RWPE2 (cell line): ENCODE measurements at regions not wholly inside any gene's neighbourhood (a gene's known extent, or its start where the extent isn't known, plus 50 kb on each side); places are given as distances from the start of the nearest gene placed in this dataset.
A peak's percentile ranks its signal among the peaks of the same experiment; 100 is the strongest.

ENCODE experiments used
- ATAC-seq: fragments of 200-7000 bp; cut with Tn5 transposase; 3 replicates; pipeline ENCODE4 v1.9.1; 2021; ENCODE audit warnings: low read depth
- DNase-seq: peaks from one replicate; pipeline ENCODE4 v3.0.0-alpha.2; 2020; ENCODE audit warnings: low spot score
- H3K27ac ChIP-seq: fragments of 450-650 bp; 2 replicates; pipeline ENCODE4 v1.5.1; 2017; ENCODE audit warnings: mild to moderate bottlenecking; ENCODE audit not compliant: poor library complexity, severe bottlenecking
- H3K27me3 ChIP-seq: fragments of 250-450 bp; sonication (Bioruptor Pico); 2 replicates; pipeline ENCODE4 v1.5.1; 2021; ENCODE audit warnings: mild to moderate bottlenecking, moderate library complexity; ENCODE audit not compliant: insufficient read depth, poor library complexity, severe bottlenecking
- H3K36me3 ChIP-seq: fragments of 250-450 bp; sonication (Bioruptor Pico); 2 replicates; pipeline ENCODE4 v1.5.1; 2020; ENCODE audit warnings: low read depth, mild to moderate bottlenecking, moderate library complexity
- H3K4me1 ChIP-seq: fragments of 250-450 bp; sonication (Bioruptor Pico); 2 replicates; pipeline ENCODE4 v1.5.1; 2021; ENCODE audit warnings: mild to moderate bottlenecking, moderate library complexity; ENCODE audit not compliant: insufficient read depth, poor library complexity, severe bottlenecking
- H3K4me3 ChIP-seq: fragments of 250-450 bp; sonication (Bioruptor Pico); 2 replicates; pipeline ENCODE4 v1.5.1; 2021; ENCODE audit warnings: mild to moderate bottlenecking, moderate library complexity; ENCODE audit not compliant: severe bottlenecking
- H3K9me3 ChIP-seq: fragments of 250-450 bp; sonication (Bioruptor Pico); 2 replicates; pipeline ENCODE4 v1.5.1; 2021; ENCODE audit warnings: mild to moderate bottlenecking, moderate library complexity; ENCODE audit not compliant: severe bottlenecking
- TF ChIP-seq, protein P1 (sequence below): fragments of 450-650 bp; IDR thresholded peaks from one replicate; pipeline ENCODE4 v1.5.1; 2017; ENCODE audit warnings: mild to moderate bottlenecking, moderate library complexity; ENCODE audit not compliant: poor library complexity, severe bottlenecking

DNA sequence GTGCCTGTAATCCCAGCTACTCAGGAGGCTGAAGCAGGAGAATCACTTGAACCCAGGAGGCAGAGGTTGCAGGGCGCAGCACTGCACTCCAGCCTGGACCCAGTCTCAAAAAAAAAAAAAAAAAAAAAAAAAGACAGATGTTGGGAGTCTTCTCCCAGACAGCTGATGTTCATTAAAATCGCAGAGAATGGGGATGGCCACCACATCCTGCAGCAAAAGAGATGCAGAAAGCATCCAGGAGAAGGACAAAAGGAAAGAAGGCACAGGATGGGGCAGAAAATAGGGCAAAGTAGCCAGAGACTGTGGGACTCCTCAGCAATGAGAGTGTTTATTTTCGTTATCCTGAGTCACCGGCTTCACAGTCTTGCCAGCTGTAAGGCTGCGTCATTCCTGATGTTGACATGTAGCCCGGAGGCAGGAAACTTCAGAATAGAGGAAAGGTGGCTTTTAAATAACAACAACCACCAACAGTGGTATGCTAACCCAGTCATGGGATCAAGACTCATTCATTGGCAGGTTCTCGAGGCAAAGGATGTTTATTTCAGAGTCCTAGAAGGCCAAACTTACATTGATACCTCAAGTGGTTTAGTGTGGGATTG, 149.5 kb upstream of the SVIL start:
- DNase-seq = peak; percentile 82
- ATAC-seq = peak; percentile 99
- Histone ChIP-seq H3K36me3 (no peaks in the 10 kb centered on the region), H3K27me3 (no peaks in the 10 kb centered on the region), H3K4me1 (peaks cover 10% of the 10 kb centered on the region), H3K27ac (peak overlapping the region; percentile 48), H3K4me3 (no peak overlapping the region), H3K9me3 (no peaks in the 10 kb centered on the region)
- TF ChIP-seq, protein P1, sequence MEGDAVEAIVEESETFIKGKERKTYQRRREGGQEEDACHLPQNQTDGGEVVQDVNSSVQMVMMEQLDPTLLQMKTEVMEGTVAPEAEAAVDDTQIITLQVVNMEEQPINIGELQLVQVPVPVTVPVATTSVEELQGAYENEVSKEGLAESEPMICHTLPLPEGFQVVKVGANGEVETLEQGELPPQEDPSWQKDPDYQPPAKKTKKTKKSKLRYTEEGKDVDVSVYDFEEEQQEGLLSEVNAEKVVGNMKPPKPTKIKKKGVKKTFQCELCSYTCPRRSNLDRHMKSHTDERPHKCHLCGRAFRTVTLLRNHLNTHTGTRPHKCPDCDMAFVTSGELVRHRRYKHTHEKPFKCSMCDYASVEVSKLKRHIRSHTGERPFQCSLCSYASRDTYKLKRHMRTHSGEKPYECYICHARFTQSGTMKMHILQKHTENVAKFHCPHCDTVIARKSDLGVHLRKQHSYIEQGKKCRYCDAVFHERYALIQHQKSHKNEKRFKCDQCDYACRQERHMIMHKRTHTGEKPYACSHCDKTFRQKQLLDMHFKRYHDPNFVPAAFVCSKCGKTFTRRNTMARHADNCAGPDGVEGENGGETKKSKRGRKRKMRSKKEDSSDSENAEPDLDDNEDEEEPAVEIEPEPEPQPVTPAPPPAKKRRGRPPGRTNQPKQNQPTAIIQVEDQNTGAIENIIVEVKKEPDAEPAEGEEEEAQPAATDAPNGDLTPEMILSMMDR = no peak

DNA sequence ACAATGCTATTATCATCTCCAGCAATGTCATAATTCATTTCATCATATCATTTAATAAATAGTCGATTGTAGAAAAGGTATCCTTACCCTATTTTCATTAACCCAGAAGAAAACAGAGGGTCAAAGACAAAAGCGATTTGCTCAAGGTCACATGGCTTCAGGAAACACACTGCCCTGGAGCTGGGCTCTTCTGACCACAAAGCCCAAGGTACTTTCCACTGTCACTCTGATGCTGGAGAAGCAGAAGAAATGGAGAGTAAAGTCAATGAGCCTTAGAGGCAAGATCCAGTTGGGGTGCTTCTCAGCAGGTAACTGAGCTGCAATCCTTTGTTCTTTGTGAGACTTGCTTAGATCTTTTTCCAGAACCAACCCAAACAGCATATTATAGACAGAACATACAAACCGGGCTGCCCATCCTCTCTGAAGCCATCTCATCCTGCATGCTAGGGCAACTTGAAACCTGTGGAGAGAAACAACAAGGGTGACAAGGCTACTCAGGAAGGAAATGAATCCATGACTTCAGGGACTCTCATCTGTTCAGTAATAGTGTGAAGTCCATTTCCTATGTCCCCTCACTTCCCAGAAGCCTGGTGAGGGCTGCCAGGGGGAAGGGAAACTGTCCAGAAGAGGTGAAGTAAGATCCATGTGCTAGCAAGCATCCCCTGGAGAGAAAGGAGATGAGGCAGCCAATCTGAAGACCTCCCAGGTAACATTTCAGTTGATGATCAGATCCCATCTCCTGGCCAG, 148.6 kb upstream of the SVIL start:
- H3K4me1 ChIP-seq = peaks cover 10% of the 10 kb centered on the region
- DNase-seq = no peak
- no peak for ATAC-seq
- peak overlapping the region; percentile 48 for H3K27ac ChIP-seq
- H3K9me3 ChIP-seq = no peaks in the 10 kb centered on the region
- TF ChIP-seq, protein P1 = no peak
- H3K27me3 ChIP-seq = no peaks in the 10 kb centered on the region
- H3K4me3 ChIP-seq = no peak overlapping the region
- H3K36me3 ChIP-seq = no peaks in the 10 kb centered on the region

DNA sequence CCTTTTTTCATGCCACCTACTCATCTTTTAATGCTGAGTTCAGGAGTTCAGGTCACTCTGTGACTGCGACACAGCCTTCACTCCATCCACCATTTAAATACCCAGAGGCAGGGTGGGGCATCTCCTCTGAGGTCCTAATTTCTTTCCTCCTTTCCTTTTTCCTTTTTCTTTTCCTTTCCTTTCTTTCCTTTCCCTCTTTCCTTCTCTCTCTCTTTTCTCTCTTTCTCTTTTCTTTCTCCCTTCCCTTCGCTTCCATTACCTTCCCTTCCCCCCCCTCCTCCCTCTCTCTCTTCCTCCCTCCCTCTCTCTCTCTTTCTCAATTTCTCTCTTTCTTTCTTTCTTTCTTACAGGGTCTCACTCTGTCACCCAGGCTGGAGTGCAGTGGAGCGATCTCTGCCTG, 145.9 kb upstream of the SVIL start:
- ATAC-seq (no peak), DNase-seq (no peak)
- no peaks in the 10 kb centered on the region for H3K9me3 ChIP-seq
- H3K4me3 ChIP-seq = no peak overlapping the region
- no peaks in the 10 kb centered on the region for H3K27me3 ChIP-seq
- TF ChIP-seq, protein P1 = no peak
- H3K4me1 ChIP-seq = peaks cover 10% of the 10 kb centered on the region
- H3K27ac ChIP-seq = no peak overlapping the region
- H3K36me3 ChIP-seq = no peaks in the 10 kb centered on the region

DNA sequence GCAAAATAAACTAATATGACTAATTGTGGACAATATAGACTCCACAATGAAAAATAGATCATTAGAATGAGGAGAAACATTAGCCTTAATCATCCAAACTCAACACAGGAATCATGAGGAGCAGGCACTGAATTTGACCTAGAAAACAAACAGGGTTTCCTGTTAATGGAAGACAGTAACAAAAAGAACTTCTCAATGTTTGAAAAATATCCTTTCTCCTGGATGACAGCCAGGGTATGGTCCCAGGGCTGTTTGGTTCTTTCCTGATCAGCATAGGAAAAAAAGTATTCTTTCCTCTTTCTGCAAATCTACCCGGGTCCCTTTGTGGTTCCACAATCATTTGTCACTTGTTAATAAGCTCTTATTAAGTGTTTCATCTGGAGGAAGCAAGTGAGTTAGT, 145.3 kb upstream of the SVIL start:
- H3K4me3 ChIP-seq = no peak overlapping the region
- no peak overlapping the region for H3K27ac ChIP-seq
- H3K4me1 ChIP-seq = peaks cover 9% of the 10 kb centered on the region
- H3K36me3 ChIP-seq = no peaks in the 10 kb centered on the region
- H3K27me3 ChIP-seq = no peaks in the 10 kb centered on the region
- no peak for DNase-seq
- TF ChIP-seq, protein P1 = no peak
- H3K9me3 ChIP-seq = no peaks in the 10 kb centered on the region
- no peak for ATAC-seq

DNA sequence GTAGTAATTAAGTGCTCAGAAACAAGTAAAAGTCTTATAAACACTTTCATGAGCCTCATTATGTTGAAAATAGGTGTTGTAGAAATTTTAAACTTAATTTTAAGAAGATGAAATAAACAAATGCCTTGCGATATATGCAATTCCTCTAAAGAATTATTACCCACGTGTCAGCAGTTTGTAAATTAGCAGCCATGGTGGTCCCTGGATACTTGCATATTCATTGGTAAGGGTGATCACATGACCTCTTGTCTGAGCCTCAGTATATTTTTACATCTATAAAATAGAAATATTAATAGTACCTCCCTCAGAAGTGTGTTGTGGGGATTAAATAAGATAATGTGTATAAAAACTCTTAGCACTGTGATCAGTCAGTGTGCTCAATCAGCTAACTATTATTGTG, 141.5 kb upstream of the SVIL start:
- DNase-seq = no peak
- H3K4me1 ChIP-seq = no peaks in the 10 kb centered on the region
- H3K27me3 ChIP-seq = no peaks in the 10 kb centered on the region
- ATAC-seq = no peak
- H3K4me3 ChIP-seq = no peak overlapping the region
- no peaks in the 10 kb centered on the region for H3K9me3 ChIP-seq
- no peaks in the 10 kb centered on the region for H3K36me3 ChIP-seq
- H3K27ac ChIP-seq = no peak overlapping the region
- TF ChIP-seq, protein P1 = no peak
